PC-3 (cell line): ENCODE measurements at regions not wholly inside any gene's neighbourhood (a gene's known extent, or its start where the extent isn't known, plus 50 kb on each side); places are given as distances from the start of the nearest gene placed in this dataset.
"Not testable (repeated sequence)": the region's sequence is repeated elsewhere in the genome, so short reads cannot be mapped to it uniquely, and the experiment has no call there.

Source experiments
- ATAC-seq: fragments of 200-7000 bp; cut with Tn5 transposase; 2 replicates; pipeline ENCODE4 v1.9.1; 2020; ENCODE audit warnings: mild to moderate bottlenecking, moderate library complexity
- BruUV-seq: library from RNA; stranded (reverse); fragments of 400-500 nt; replicated peaks from 2 replicates; lab custom pipeline; 2021; lab: Mats Ljungman, UMichigan
- CTCF ChIA-PET: fragments of 300-600 bp; sonication (Branson Sonifier 250); formaldehyde crosslinking; loops from one replicate; lab custom pipeline; 2022; ENCODE audit warnings: antibody characterized with exemption; lab: Charles Lee
- POLR2A ChIA-PET: fragments of 300-600 bp; sonication (Branson Sonifier 250); formaldehyde crosslinking; loops from one replicate; lab custom pipeline; 2022; ENCODE audit warnings: antibody characterized with exemption; ENCODE audit not compliant: unreplicated experiment; lab: Charles Lee
- DNase-seq: peaks from one replicate; pipeline ENCODE4 v3.0.0-alpha.2; 2015
- H2AFZ ChIP-seq: fragments of 300-600 bp; sonication (generic); 2 replicates; pipeline ENCODE4 v1.6.0; 2016; ENCODE audit warnings: antibody characterized with exemption, low read length
- H3F3A ChIP-seq: fragments of 300-600 bp; sonication (generic); one replicate; pipeline ENCODE4 v1.6.0; 2017; ENCODE audit warnings: antibody characterized with exemption, low read length, control low read depth, mild to moderate bottlenecking; ENCODE audit not compliant: unreplicated experiment
- H3K27ac ChIP-seq: fragments of 300-600 bp; sonication (generic); 2 replicates; pipeline ENCODE4 v1.5.1; 2016; ENCODE audit warnings: mild to moderate bottlenecking, low read length
- H3K27me3 ChIP-seq: fragments of 300-600 bp; sonication (generic); 2 replicates; pipeline ENCODE4 v1.6.1; 2016; ENCODE audit warnings: low read length, mixed read lengths
- H3K36me3 ChIP-seq: fragments of 300-600 bp; sonication (generic); 2 replicates; pipeline ENCODE4 v1.6.1; 2016; ENCODE audit warnings: low read depth, mixed run types, low read length, mixed read lengths
- H3K4me1 ChIP-seq: fragments of 300-600 bp; sonication (generic); 2 replicates; pipeline ENCODE4 v1.5.1; 2016; ENCODE audit warnings: low read length; ENCODE audit not compliant: insufficient read depth
- H3K4me2 ChIP-seq: fragments of 300-600 bp; sonication (generic); 2 replicates; pipeline ENCODE4 v1.6.0; 2016; ENCODE audit warnings: low read length
- H3K4me3 ChIP-seq: fragments of 300-600 bp; sonication (generic); 2 replicates; pipeline ENCODE4 v1.5.1; 2016; ENCODE audit warnings: mild to moderate bottlenecking, low read length, mixed read lengths
- H3K79me2 ChIP-seq: fragments of 300-600 bp; sonication (generic); 2 replicates; pipeline ENCODE4 v1.6.1; 2017; ENCODE audit warnings: low read length, mixed read lengths
- H3K9ac ChIP-seq: fragments of 300-600 bp; sonication (generic); 2 replicates; pipeline ENCODE4 v1.6.0; 2016; ENCODE audit warnings: mild to moderate bottlenecking, low read length
- H3K9me2 ChIP-seq: fragments of 300-600 bp; sonication (generic); replicated peaks from 2 replicates; pipeline ENCODE4 v1.6.1; 2016; ENCODE audit warnings: mixed run types, low read length, mixed read lengths
- H3K9me3 ChIP-seq: fragments of 300-600 bp; sonication (generic); 2 replicates; pipeline ENCODE4 v1.6.1; 2016; ENCODE audit warnings: low read length, mixed read lengths
- H4K20me1 ChIP-seq: fragments of 300-600 bp; sonication (generic); 2 replicates; pipeline ENCODE4 v1.6.1; 2016; ENCODE audit warnings: low read length, mixed read lengths
- EZH2 ChIP-seq: fragments of 300-600 bp; sonication (generic); IDR thresholded peaks from one replicate; pipeline ENCODE4 v1.6.1; 2017; ENCODE audit warnings: antibody characterized with exemption, mild to moderate bottlenecking, low read length; ENCODE audit not compliant: unreplicated experiment
- EZH2phosphoT487 ChIP-seq: fragments of 300-600 bp; sonication (generic); IDR thresholded peaks from 2 replicates; pipeline ENCODE4 v1.6.1; 2018; ENCODE audit warnings: mild to moderate bottlenecking, antibody characterized with exemption, low read length, borderline replicate concordance
- intact Hi-C: fragments of 100-400 bp; cut with micrococcal nuclease; formaldehyde crosslinking; loops from 2 replicates; pipeline ENCODE4 v1.9.0; 2023
- TF ChIP-seq, protein P1 (sequence below): fragments of 300-600 bp; sonication (generic); conservative IDR thresholded peaks from 2 replicates; pipeline ENCODE4 v1.5.1; 2017; ENCODE audit warnings: antibody characterized with exemption, low read depth, mild to moderate bottlenecking, low read length

DNA sequence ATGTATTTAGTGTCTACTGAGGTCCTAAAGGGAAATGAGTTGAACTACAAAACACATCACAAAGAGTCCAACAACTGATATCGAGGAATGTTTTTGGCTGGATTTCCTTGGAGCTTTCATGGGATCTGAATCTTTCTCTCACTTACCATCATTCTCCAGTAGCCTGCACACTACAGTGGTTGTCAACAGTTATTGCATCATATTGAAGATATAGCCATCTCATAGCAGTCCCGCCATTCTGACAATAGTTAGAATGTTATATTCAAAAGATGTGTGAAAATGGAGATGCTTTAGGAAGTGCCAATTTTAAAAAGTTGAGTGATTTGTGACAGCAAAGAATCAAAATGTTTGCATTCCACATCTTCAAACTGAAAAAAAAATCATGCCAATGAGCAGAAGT is 186.8 kb downstream of the DSC3 start:
- Histone ChIP-seq H3K36me3 (no peaks in the 10 kb centered on the region), H3K27ac (no peak overlapping the region), H3K79me2 (no peaks in the 10 kb centered on the region), H3K9me3 (no peaks in the 10 kb centered on the region), H3K27me3 (no peaks in the 10 kb centered on the region), H3K4me3 (no peak overlapping the region), H2AFZ (no peak overlapping the region), H3F3A (no peaks in the 10 kb centered on the region), H3K9me2 (no peaks in the 10 kb centered on the region), H3K4me2 (no peak overlapping the region), H3K4me1 (no peaks in the 10 kb centered on the region), H3K9ac (no peak overlapping the region), H4K20me1 (no peaks in the 10 kb centered on the region)
- ChIA-PET POLR2A (no interaction called here), CTCF (no interaction called here)
- ATAC-seq (no peak), DNase-seq (no peak)
- TF ChIP-seq EZH2phosphoT487 (no peak), EZH2 (no peak)
- TF ChIP-seq, protein P1, sequence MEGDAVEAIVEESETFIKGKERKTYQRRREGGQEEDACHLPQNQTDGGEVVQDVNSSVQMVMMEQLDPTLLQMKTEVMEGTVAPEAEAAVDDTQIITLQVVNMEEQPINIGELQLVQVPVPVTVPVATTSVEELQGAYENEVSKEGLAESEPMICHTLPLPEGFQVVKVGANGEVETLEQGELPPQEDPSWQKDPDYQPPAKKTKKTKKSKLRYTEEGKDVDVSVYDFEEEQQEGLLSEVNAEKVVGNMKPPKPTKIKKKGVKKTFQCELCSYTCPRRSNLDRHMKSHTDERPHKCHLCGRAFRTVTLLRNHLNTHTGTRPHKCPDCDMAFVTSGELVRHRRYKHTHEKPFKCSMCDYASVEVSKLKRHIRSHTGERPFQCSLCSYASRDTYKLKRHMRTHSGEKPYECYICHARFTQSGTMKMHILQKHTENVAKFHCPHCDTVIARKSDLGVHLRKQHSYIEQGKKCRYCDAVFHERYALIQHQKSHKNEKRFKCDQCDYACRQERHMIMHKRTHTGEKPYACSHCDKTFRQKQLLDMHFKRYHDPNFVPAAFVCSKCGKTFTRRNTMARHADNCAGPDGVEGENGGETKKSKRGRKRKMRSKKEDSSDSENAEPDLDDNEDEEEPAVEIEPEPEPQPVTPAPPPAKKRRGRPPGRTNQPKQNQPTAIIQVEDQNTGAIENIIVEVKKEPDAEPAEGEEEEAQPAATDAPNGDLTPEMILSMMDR = no peak
- intact Hi-C loops = no loop called here
- BruUV-seq = no TSS peak

DNA sequence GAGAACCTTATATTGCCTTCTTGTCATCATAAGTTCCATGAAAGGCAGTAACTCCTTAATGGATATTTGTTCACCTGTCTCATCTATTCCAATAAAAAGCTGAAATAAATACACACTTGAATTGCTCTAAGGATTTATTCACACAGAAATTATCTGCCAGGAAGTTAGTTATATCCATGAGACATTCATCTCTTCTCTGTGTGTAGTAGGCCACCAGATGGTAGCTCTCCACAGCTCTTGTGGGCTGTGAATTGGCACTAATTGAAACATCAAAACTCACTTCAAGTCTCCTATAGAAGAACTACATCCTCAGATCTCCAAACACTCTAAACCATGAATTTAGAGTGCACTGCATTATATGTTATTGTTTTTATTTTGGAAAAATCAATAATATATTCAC is 189.6 kb downstream of the DSC3 start:
- no TSS peak for BruUV-seq
- DNase-seq = no peak
- Histone ChIP-seq H4K20me1 (no peaks in the 10 kb centered on the region), H3K4me3 (no peak overlapping the region), H3K9ac (no peak overlapping the region), H3K9me2 (no peaks in the 10 kb centered on the region), H3K27ac (no peak overlapping the region), H3K79me2 (no peaks in the 10 kb centered on the region), H3K4me2 (no peak overlapping the region), H2AFZ (no peak overlapping the region), H3K27me3 (no peaks in the 10 kb centered on the region), H3K4me1 (no peaks in the 10 kb centered on the region), H3F3A (no peaks in the 10 kb centered on the region), H3K9me3 (no peaks in the 10 kb centered on the region), H3K36me3 (no peaks in the 10 kb centered on the region)
- intact Hi-C loops = no loop called here
- no peak for TF ChIP-seq EZH2
- TF ChIP-seq, protein P1 = no peak
- no peak for TF ChIP-seq EZH2phosphoT487
- CTCF ChIA-PET = no interaction called here
- ATAC-seq = no peak
- POLR2A ChIA-PET = no interaction called here

DNA sequence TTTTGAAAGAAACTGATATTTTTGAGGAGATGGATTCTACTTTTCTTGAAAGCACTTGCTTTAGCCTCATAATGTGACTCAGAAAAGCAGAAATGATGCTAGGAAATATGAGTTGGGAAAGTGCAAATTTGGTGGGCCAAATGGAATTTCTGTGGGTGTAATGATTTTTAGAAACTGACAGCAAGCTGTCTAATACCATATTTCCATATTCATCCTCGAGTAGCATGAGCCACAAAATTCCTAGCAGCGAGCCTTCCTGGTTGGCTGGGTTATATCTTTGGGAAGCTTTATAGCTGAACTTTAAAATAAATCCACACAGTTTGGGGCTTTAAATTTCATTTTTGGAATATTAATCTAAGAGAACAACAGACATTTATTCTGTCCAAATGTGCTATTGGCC is 190.0 kb downstream of the DSC3 start:
- H3K4me2 ChIP-seq = no peak overlapping the region
- no peaks in the 10 kb centered on the region for H3K27me3 ChIP-seq
- intact Hi-C loops = no loop called here
- H3K4me3 ChIP-seq = no peak overlapping the region
- H3K9me3 ChIP-seq = no peaks in the 10 kb centered on the region
- TF ChIP-seq, protein P1 = no peak
- no peak for TF ChIP-seq EZH2phosphoT487
- no peak for TF ChIP-seq EZH2
- no peaks in the 10 kb centered on the region for H3K36me3 ChIP-seq
- ATAC-seq = no peak
- POLR2A ChIA-PET = no interaction called here
- no peak overlapping the region for H3K9ac ChIP-seq
- no TSS peak for BruUV-seq
- no peak for DNase-seq
- H3K9me2 ChIP-seq = no peaks in the 10 kb centered on the region
- no peaks in the 10 kb centered on the region for H4K20me1 ChIP-seq
- no peaks in the 10 kb centered on the region for H3F3A ChIP-seq
- no peaks in the 10 kb centered on the region for H3K79me2 ChIP-seq
- no peak overlapping the region for H2AFZ ChIP-seq
- no peaks in the 10 kb centered on the region for H3K4me1 ChIP-seq
- H3K27ac ChIP-seq = no peak overlapping the region
- CTCF ChIA-PET = no interaction called here

DNA sequence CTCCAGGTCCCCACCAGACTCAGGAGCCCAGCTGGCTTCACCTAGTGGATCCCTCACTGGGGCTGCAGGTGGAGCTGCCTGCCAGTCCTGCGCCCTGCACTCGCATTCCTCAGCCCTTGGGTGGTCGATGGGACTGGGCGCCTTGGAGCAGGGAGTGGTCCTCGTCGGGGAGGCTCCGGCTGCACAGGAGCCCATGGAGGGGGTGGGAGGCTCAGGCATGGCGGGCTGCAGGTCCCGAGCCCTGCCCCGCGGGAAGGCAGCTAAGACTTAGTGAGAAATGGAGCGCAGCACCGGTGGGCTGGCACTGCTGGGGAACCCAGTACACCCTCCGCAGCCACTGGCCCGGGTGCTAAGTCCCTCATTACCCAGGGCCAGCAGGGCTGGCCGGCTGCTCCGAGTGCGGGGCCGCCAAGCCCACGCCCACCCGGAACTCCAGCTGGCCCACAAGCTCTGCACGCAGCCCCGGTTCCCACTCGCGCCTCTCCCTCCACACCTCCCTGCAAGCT is 203.4 kb downstream of the DSC3 start:
- H3K27me3 ChIP-seq, intact Hi-C loops, H3F3A ChIP-seq: not testable (repeated sequence)

More for the DNA sequence above, 203.4 kb downstream of the DSC3 start:
- H3K9me3 ChIP-seq, H3K4me2 ChIP-seq, H3K9ac ChIP-seq, ATAC-seq, CTCF ChIA-PET, BruUV-seq, H3K27ac ChIP-seq, POLR2A ChIA-PET, H3K79me2 ChIP-seq, DNase-seq, H3K4me1 ChIP-seq, H3K9me2 ChIP-seq, H2AFZ ChIP-seq, H3K36me3 ChIP-seq, H4K20me1 ChIP-seq, H3K4me3 ChIP-seq: not testable (repeated sequence)
